ENCODE measurements at regions not wholly inside any gene's neighbourhood (a gene's known extent, or its start where the extent isn't known, plus 50 kb on each side); places are given as distances from the start of the nearest gene placed in this dataset.

DNA sequence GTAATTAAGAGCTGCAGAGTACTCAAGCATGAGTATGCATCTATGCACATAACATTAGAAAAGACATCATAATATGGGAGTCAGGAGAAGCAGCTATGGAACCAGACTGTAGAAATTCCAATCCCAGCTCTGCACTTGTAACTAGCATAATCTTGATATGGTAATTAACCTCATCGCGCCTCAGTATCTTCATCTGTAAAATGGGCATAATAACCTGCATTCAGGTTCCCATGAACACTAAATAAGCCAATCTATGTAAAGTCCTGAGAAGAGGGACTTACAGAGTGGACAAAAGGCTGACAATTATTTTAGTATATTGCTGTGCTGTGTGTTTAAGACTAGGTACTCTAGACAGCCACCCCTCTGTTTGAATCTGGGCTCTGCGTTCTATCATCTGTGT is 318.9 kb upstream of the USP25 start:
- TF ChIP-seq, protein P1, sequence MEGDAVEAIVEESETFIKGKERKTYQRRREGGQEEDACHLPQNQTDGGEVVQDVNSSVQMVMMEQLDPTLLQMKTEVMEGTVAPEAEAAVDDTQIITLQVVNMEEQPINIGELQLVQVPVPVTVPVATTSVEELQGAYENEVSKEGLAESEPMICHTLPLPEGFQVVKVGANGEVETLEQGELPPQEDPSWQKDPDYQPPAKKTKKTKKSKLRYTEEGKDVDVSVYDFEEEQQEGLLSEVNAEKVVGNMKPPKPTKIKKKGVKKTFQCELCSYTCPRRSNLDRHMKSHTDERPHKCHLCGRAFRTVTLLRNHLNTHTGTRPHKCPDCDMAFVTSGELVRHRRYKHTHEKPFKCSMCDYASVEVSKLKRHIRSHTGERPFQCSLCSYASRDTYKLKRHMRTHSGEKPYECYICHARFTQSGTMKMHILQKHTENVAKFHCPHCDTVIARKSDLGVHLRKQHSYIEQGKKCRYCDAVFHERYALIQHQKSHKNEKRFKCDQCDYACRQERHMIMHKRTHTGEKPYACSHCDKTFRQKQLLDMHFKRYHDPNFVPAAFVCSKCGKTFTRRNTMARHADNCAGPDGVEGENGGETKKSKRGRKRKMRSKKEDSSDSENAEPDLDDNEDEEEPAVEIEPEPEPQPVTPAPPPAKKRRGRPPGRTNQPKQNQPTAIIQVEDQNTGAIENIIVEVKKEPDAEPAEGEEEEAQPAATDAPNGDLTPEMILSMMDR (conservative IDR thresholded peaks at IDR 0.05; ENCODE audit: low read depth, low read length), result no peak
- no peak for TF ChIP-seq EZH2 (IDR thresholded peaks at IDR 0.05; ENCODE audit: low read length, unreplicated experiment)
- TF ChIP-seq EZH2phosphoT487 (IDR thresholded peaks at IDR 0.05; ENCODE audit: borderline replicate concordance, low read length), result no peak

Measured in PC-3 (cell line).